Naive B cell (primary cell): ENCODE measurements at regions not wholly inside any gene's neighbourhood (a gene's known extent, or its start where the extent isn't known, plus 50 kb on each side); places are given as distances from the start of the nearest gene placed in this dataset.
"Not testable (repeated sequence)": the region's sequence is repeated elsewhere in the genome, so short reads cannot be mapped to it uniquely, and the experiment has no call there.

ENCODE experiments used
- ATAC-seq, 2 donors: fragments of 150-1000 bp; cut with Tn5 transposase; 2 replicates each; pipeline ENCODE4 v1.10.0; 2021; ENCODE audit warnings: low read depth in 2 of 2, mild to moderate bottlenecking in 2 of 2, moderate library complexity in 2 of 2
- DNase-seq: peaks from one replicate; pipeline ENCODE4 v3.0.0; 2022
- H3K27ac Mint-ChIP-seq, 6 donors: one replicate each; pipeline ENCODE4 v1.8.0; 2020 to 2022; ENCODE audit warnings: mild to moderate bottlenecking in 6 of 6, mixed read lengths in 6 of 6, moderate library complexity in 5 of 6, inconsistent platforms in 2 of 6
- H3K27me3 Mint-ChIP-seq, 3 donors: one replicate each; pipeline ENCODE4 v1.8.0; 2021 to 2022; ENCODE audit warnings: mixed read lengths in 3 of 3, mild to moderate bottlenecking in 1 of 3
- H3K36me3 Mint-ChIP-seq, 2 donors: one replicate each; pipeline ENCODE4 v1.8.0; 2020 to 2022; ENCODE audit warnings: mixed read lengths in 2 of 2, inconsistent platforms in 1 of 2, mild to moderate bottlenecking in 1 of 2
- H3K4me1 Mint-ChIP-seq, 3 donors: one replicate each; pipeline ENCODE4 v1.8.0; 2020 to 2022; ENCODE audit warnings: mixed read lengths in 3 of 3, inconsistent platforms in 1 of 3, mild to moderate bottlenecking in 1 of 3, moderate library complexity in 1 of 3
- H3K4me3 Mint-ChIP-seq, 8 donors: one replicate each; pipeline ENCODE4 v1.8.0; 2020 to 2022; ENCODE audit warnings: mild to moderate bottlenecking in 8 of 8, mixed read lengths in 8 of 8, moderate library complexity in 8 of 8, inconsistent platforms in 2 of 8
- H3K9me3 Mint-ChIP-seq, 7 donors: one replicate each; pipeline ENCODE4 v1.8.0; 2020 to 2022; ENCODE audit warnings: mixed read lengths in 7 of 7, mild to moderate bottlenecking in 5 of 7, inconsistent platforms in 2 of 7, moderate library complexity in 1 of 7

GRCh38 chr4:72709475-72709874 lies 140.5 kb upstream of the ADAMTS3 start:
- no peak overlapping the region for H3K27ac Mint-ChIP-seq
- no peak for ATAC-seq
- peaks cover 0 to 1% (median 0%) of the 10 kb centered on the region in 7 donors for H3K9me3 Mint-ChIP-seq
- H3K4me1 Mint-ChIP-seq, result no peaks in the 10 kb centered on the region
- H3K4me3 Mint-ChIP-seq, result no peak overlapping the region
- no peaks in the 10 kb centered on the region for H3K36me3 Mint-ChIP-seq
- H3K27me3 Mint-ChIP-seq, result peaks cover 0 to 4% (median 2%) of the 10 kb centered on the region in 3 donors
- DNase-seq, result no peak

DNA sequence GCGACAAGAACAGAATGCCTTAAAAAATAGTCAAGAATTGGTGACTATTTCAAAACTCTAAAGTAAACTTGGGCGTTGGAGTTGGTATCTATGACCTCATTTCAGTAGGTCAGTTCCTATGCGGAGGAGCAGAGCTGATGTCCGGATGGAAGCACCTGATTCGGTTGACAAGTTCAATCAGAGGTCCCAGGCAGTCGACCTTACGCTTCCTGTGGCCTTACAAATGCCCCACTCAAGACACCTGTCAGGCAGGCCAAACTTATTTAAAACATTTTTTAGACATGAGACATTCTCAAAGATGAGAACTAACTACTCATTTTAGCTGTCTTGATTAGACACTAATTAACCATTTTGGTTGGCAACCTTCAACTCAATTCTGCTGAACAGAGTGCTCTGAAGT lies 137.7 kb upstream of the ADAMTS3 start:
- no peak overlapping the region for H3K27ac Mint-ChIP-seq

DNA sequence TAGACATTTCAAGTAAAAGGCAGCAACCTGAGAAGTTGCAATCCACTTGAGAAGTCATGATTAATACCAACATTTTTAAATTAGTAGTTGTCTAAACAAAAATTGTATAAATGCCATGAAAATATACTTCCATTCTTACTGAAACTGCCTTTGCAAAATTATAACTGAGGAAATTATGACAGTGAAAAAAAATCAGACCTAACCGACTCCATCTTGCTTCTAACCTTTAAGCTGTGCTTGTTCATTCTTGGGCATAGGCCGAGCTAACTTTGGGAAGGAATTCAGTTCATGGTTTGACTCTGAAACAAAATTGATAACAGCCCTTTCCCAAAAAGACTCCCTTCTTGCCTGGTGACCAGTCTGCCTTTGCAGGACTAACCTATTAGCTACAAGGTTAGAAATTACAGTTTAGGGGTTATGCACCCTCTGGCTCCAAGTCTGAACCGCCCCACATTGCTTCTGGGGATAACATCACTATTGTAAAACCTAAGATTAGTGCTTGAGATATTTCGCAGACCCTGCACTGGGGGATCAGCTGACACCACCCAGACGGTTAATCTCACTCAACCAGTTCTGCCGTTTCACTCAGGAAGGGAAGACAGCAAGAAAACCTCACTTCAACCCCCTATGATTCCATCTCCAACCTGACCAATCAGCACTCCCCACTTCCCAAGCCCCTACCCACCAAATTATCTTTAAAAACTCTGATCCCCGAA lies 136.1 kb upstream of the ADAMTS3 start:
- not testable (repeated sequence) for H3K4me3 Mint-ChIP-seq, H3K27ac Mint-ChIP-seq, H3K4me1 Mint-ChIP-seq, ATAC-seq, H3K36me3 Mint-ChIP-seq, H3K9me3 Mint-ChIP-seq, H3K27me3 Mint-ChIP-seq, DNase-seq

More for the DNA sequence above, 137.7 kb upstream of the ADAMTS3 start:
- Mint-ChIP-seq H3K27me3 (peaks cover 0 to under 1% (median 0%) of the 10 kb centered on the region in 3 donors), H3K4me3 (no peak overlapping the region), H3K36me3 (no peaks in the 10 kb centered on the region), H3K4me1 (peaks cover 0 to 4% (median 0%) of the 10 kb centered on the region in 3 donors), H3K9me3 (no peaks in the 10 kb centered on the region)
- no peak for DNase-seq
- ATAC-seq, result no peak

GRCh38 chr4:72702948-72703347 lies 133.9 kb upstream of the ADAMTS3 start:
- Mint-ChIP-seq H3K4me1 (peaks cover 0 to 4% (median 0%) of the 10 kb centered on the region in 3 donors), H3K27ac (no peak overlapping the region), H3K36me3 (no peaks in the 10 kb centered on the region), H3K27me3 (no peaks in the 10 kb centered on the region), H3K4me3 (no peak overlapping the region), H3K9me3 (no peaks in the 10 kb centered on the region)
- DNase-seq (no peak), ATAC-seq (no peak)

GRCh38 chr4:72701987-72702819 lies 133.2 kb upstream of the ADAMTS3 start:
- Mint-ChIP-seq H3K27me3 (peaks cover 0 to 5% (median 3%) of the 10 kb centered on the region in 3 donors), H3K27ac (peak overlapping the region in 2 of 6 donors; percentile 24 to 63), H3K4me1 (peaks cover 0 to 4% (median 0%) of the 10 kb centered on the region in 3 donors), H3K36me3 (no peaks in the 10 kb centered on the region), H3K9me3 (no peaks in the 10 kb centered on the region), H3K4me3 (peak overlapping the region; percentile 31 to 76 (median 66))
- DNase-seq (peak; percentile 5), ATAC-seq (no peak)

- Mint-ChIP-seq H3K27me3 (peaks cover 0 to 5% (median 0%) of the 10 kb centered on the region in 3 donors), H3K9me3 (peaks cover 0 to 5% (median 2%) of the 10 kb centered on the region in 7 donors), H3K27ac (peak overlapping the region in 1 of 6 donors; percentile 30), H3K4me1 (no peaks in the 10 kb centered on the region), H3K36me3 (no peaks in the 10 kb centered on the region), H3K4me3 (no peak overlapping the region)
- ATAC-seq, result no peak
- DNase-seq, result no peak
Observed at GRCh38 chr4:72690771-72691170, 121.8 kb upstream of the ADAMTS3 start.

DNA sequence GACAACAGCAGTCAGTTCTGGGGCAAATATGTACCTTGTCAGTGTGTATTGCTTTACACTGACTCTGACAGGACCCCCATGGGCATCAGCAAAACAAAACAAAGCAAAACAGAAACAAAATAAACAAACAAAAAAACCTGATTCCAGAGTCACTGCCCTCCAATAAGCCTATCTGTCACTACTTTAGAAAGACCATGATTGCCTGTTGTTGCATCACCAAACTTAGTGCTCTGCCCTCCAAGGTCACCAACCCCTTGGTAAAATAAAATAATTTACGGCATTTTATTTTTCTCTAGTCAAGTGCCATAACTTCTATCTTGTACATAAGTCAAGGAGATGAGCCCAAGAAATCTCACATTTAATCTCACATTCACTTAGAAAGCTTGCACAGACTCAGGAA lies 120.9 kb upstream of the ADAMTS3 start:
- H3K4me1 Mint-ChIP-seq, result no peaks in the 10 kb centered on the region
- no peak for ATAC-seq
- H3K4me3 Mint-ChIP-seq, result no peak overlapping the region
- H3K27ac Mint-ChIP-seq, result no peak overlapping the region
- H3K9me3 Mint-ChIP-seq, result peaks cover 0 to 9% (median 1%) of the 10 kb centered on the region in 7 donors
- H3K27me3 Mint-ChIP-seq, result no peaks in the 10 kb centered on the region
- H3K36me3 Mint-ChIP-seq, result no peaks in the 10 kb centered on the region
- DNase-seq, result no peak

- H3K9me3 Mint-ChIP-seq, result peaks cover 0 to 25% (median 8%) of the 10 kb centered on the region in 7 donors
- H3K27me3 Mint-ChIP-seq, H3K27ac Mint-ChIP-seq, DNase-seq, H3K4me3 Mint-ChIP-seq, ATAC-seq, H3K36me3 Mint-ChIP-seq, H3K4me1 Mint-ChIP-seq: not testable (repeated sequence)
Observed at GRCh38 chr4:72686390-72686789, 117.4 kb upstream of the ADAMTS3 start.

GRCh38 chr4:72679666-72680065 lies 110.6 kb upstream of the ADAMTS3 start:
- no peak for ATAC-seq

GRCh38 chr4:72677886-72678285 lies 108.9 kb upstream of the ADAMTS3 start:
- Mint-ChIP-seq H3K36me3 (no peaks in the 10 kb centered on the region), H3K27ac (no peak overlapping the region), H3K4me3 (no peak overlapping the region), H3K9me3 (peaks cover 0 to 12% (median 1%) of the 10 kb centered on the region in 7 donors), H3K27me3 (no peaks in the 10 kb centered on the region), H3K4me1 (no peaks in the 10 kb centered on the region)
- no peak for DNase-seq
- no peak for ATAC-seq

More at GRCh38 chr4:72679666-72680065, 110.6 kb upstream of the ADAMTS3 start:
- Mint-ChIP-seq H3K36me3 (no peaks in the 10 kb centered on the region), H3K27ac (no peak overlapping the region), H3K9me3 (peaks cover 0 to 14% (median 8%) of the 10 kb centered on the region in 7 donors), H3K4me3 (no peak overlapping the region), H3K27me3 (no peaks in the 10 kb centered on the region), H3K4me1 (no peaks in the 10 kb centered on the region)
- no peak for DNase-seq

DNA sequence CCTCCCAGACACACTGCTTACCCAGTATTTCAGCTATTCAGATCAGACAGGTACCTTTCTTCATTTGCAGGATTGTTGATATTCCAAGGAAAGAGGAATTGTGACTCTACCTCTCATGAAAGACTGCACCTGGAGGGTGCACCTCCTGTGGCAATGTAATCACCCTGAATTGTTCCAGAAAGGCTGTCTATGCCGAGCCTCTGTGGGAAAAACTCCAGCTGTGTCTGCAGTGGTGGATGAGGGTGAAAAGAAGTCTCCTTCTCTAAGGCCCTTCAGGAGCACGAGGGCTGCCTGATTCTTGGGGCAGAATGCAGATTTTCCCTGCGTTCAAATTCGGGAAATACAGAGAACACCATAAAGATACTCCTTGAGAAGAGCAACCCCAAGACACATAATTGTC lies 108.2 kb upstream of the ADAMTS3 start:
- no peaks in the 10 kb centered on the region for H3K36me3 Mint-ChIP-seq
- no peak overlapping the region for H3K4me3 Mint-ChIP-seq
- no peaks in the 10 kb centered on the region for H3K4me1 Mint-ChIP-seq
- peak overlapping the region in 1 of 6 donors; percentile 41 for H3K27ac Mint-ChIP-seq
- ATAC-seq (no peak), DNase-seq (no peak)
- peaks cover 0 to 10% (median 1%) of the 10 kb centered on the region in 7 donors for H3K9me3 Mint-ChIP-seq
- H3K27me3 Mint-ChIP-seq, result no peaks in the 10 kb centered on the region

GRCh38 chr4:72671980-72672379 lies 103.0 kb upstream of the ADAMTS3 start:
- no peak overlapping the region for H3K27ac Mint-ChIP-seq
- no peaks in the 10 kb centered on the region for H3K4me1 Mint-ChIP-seq
- H3K36me3 Mint-ChIP-seq, result no peaks in the 10 kb centered on the region
- DNase-seq (no peak), ATAC-seq (no peak)
- no peaks in the 10 kb centered on the region for H3K27me3 Mint-ChIP-seq
- H3K4me3 Mint-ChIP-seq, result no peak overlapping the region
- H3K9me3 Mint-ChIP-seq, result peaks cover 0 to 4% (median 0%) of the 10 kb centered on the region in 7 donors

- no peak overlapping the region for H3K4me3 Mint-ChIP-seq
- DNase-seq (no peak), ATAC-seq (no peak)
- no peaks in the 10 kb centered on the region for H3K27me3 Mint-ChIP-seq
- H3K9me3 Mint-ChIP-seq, result peaks cover 0 to 4% (median 0%) of the 10 kb centered on the region in 7 donors
- H3K36me3 Mint-ChIP-seq, result no peaks in the 10 kb centered on the region
- no peak overlapping the region for H3K27ac Mint-ChIP-seq
- no peaks in the 10 kb centered on the region for H3K4me1 Mint-ChIP-seq
Observed at GRCh38 chr4:72670521-72670920, 101.5 kb upstream of the ADAMTS3 start.

- Mint-ChIP-seq H3K4me1 (no peaks in the 10 kb centered on the region), H3K4me3 (no peak overlapping the region), H3K36me3 (no peaks in the 10 kb centered on the region), H3K27ac (no peak overlapping the region), H3K9me3 (peaks cover 0 to 1% (median 0%) of the 10 kb centered on the region in 7 donors), H3K27me3 (peaks cover 0 to 6% (median 0%) of the 10 kb centered on the region in 3 donors)
- ATAC-seq, result no peak
- DNase-seq, result no peak
Observed at GRCh38 chr4:72666910-72667309, 97.9 kb upstream of the ADAMTS3 start.
